DMS153 (cell line): ENCODE measurements at regions not wholly inside any gene's neighbourhood (a gene's known extent, or its start where the extent isn't known, plus 50 kb on each side); places are given as distances from the start of the nearest gene placed in this dataset.
A peak's percentile ranks its signal among the peaks of the same experiment; 100 is the strongest.

ENCODE experiments used
- DNase-seq: peaks from one replicate; lab custom pipeline; 2025; lab: John Stamatoyannopoulos, UW

DNA sequence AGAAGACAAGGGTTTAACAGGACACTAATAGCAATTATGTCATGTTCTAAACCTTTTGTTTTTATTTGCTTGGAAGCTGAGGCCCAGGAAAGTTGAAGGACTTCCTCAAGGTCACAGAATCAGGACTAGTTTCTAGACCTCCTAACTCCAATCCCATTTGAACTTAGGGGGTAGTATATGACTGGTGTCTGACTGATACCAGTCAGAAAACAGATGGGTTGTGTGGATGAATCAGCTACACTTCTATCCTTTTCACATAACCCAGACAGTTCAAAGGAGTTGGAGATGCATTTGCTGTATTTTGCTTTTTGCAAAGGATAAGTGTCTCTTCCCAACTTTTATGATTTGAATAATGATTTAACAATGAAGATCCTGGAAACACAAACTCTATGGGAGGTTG lies 322.5 kb downstream of the HLX start:
- DNase-seq: no peak

DNA sequence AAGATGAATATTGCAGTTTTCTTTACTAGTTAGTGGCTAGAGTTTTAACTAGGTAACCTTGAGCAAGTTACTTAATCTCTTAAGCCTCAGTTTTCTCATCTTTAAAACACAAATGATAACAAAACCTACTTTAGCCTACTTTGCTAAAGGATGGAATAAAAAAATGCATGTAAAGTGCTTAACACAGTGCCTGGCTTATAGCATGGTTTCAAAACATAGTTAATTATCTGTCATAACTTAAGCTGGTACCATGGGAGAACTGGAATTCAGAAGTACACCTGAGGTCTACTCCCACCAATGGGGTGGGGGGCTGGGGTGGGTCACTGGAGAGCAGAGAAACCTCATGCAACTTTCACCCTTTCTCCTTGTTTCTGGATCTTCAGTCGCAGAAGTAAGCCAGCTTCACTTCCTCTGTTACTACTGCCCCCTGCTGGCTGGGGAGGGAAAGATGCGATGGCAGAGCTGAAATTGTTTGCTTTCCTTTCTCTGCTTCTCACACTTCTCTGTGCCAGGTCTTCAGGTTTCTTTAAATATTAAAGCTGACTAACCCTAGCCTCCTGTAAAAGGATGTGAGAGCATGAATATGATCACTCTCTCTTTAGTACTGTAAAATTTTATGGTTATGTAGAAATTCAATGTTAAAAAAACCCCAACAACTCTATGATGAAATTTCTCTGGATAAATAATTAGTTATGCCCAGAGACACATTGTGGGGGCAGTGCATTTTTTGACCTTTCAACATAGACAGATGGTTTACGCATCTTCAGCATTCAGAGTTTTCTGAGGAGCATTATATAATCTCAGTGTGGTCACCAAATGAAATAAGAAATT lies 324.2 kb downstream of the HLX start:
- DNase-seq: peak; percentile 15

DNA sequence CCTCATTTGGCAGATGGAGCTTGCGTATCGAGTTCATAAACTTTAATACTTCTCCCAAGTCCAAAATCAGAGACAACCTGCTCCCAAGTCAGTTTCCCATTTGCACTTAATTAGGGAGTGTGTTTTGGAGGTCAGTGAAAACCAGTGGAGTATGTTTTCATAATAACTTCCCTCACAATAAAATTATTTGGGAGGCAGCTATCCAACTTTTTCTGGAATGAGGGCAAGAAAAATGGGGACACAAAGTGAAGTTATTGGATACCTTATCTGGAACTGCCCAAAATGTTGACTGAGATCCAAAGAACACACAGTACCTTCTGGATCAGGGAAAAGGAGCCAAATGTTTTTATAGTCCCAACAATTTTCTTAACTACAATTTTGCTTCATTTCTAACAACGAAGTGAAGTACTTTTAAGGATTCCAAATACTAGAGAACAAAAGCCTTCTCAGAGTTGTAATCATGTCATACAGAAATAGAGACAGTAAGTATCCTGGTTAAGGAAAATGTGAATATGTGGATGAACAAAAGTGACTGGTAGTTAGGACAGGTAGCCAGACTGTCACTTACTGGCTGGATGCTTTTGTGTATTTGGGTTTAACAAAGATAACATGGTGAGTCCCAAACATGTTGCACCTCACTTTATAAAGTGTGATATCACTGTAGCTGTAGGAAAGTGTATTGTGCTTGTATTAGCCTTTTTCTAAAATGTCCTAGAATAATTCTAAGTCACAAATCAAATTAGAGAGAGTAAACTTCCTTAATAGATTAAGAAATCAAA lies 325.0 kb downstream of the HLX start:
- DNase-seq: no peak

DNA sequence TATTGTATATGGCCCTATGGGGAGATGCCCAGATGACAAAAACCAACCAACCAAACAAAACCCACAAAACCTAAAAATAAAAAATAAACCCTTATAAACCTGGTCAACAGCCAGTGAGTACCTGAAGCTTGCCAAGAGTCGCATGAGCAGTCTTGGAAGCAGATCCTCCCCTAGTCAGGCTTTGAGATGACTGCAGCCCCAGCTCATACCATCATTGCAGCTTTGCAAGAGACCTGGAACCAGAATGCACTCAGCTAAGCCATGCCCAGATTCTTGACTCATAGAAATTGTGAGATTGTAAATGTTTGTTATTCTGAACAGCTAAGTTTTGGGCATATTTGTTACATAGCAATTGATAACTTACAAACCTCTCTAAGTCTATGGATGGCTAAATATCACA lies 326.8 kb downstream of the HLX start:
- no peak for DNase-seq

DNA sequence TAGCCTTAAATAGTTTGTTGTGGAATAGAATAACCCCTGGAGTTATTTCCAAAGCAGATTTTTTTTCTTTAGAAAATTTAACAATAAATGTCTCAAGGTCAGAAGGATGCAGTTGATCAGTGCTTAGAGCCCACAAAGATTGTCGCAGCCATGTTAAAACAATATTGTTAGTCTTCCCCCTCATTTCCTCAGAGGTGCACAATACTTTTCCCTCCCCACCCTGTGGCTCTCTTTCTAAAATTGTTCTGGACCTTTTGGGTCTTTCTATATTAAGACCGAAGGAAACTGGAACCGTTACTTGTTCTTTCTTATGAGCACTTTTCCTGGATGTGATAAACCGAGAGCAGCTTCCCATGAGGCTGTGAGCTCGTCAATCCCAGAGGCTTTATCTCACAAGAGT lies 333.7 kb downstream of the HLX start:
- DNase-seq: no peak

DNA sequence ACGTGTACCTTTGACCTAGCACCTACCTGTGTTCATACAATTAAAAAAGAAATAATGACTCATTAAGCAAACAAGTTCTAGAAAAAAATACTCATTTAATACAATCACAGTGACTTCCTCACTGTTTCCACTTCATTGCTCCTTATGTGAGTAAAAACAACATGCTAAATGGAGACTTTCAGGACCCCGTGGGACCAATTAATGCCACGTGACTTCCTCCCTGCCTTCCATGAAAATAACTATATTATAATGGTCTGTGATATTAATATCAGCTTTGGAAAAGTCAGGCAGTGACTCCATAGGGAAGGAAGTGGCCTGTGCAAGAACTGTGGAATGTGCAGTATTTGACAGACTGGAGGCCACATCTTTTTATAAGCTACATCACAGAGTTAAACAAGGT lies 337.8 kb downstream of the HLX start:
- DNase-seq: peak; percentile 33

DNA sequence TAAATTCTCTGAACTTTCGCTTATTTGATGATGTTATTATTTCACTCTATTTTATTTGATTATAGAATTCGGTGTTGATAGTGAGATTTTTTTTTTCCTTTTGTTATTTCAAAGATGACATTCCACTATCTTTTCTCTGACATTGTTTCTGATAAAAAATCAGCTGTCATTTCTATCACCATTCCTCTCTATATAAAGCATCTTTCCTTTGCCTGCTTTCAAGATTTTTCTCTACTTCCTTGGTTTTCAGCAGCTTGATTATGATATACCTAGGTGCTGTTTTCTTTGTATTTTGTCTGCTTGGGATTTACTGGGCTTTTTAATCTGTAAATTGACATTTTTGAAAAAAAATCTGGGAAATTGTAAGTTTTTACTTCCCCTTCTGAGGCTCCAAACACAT lies 344.0 kb downstream of the HLX start:
- DNase-seq: no peak

DNA sequence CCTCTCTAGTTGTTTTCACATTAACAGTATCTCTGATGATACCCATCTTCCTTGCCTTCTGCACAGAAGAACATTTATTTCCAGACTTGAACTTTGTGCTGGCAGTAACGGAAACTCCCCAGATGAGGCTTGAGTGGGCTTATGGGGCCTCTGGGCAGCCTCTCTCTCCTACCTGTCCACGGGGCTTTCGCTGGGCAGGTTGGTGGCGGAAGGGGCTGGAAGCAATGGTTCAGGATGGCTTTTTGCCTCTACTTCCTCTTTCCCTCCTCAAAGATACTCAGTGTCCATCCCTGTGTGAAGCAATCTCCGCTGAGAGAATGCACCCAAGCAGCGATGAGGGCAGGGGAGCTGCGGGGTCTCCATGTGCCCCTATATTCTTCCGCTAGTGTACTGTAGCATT lies 348.2 kb downstream of the HLX start:
- DNase-seq: no peak

DNA sequence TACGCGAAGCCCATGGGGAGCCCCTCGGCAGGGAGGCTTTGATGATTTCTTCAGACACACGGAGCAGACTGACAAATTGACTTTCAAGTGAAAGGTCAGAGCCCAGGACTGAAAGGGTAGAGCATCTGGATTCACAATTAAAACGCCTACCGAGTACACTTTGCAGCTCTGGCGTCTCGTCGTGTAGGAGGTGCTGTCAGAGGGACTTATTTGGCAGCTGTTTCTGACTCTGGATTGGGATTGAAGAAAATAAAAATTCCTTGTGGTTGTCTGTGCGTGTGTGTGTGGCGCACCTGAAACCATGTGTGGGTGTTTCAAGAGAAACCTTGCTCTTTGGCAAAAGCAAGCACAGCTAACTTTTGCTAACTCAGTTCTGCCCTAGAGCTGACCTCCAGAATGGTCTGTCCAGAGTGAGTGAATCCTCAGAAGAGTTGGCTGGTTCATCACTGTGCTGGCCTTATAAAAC lies 348.7 kb downstream of the HLX start:
- DNase-seq: no peak

DNA sequence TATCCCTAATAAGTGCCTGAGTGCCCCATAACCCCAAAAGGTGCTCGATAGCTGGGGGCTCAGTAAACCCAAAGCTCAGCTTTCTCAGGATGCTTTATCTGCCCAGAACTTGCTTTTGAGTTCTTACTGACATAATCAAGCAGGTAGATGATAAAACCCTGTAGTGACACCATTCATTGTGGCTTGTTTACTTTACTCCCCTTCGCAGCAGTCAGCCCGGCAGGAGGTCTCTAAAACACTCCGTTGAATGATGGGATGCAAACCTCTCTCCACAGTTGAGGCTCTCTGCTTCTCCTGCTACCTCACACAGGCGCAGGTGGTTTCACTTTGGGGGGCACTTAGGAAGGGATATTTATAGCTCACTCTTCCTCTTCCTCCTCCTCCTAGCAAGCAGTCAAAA lies 349.4 kb downstream of the HLX start:
- DNase-seq: peak; percentile 73

DNA sequence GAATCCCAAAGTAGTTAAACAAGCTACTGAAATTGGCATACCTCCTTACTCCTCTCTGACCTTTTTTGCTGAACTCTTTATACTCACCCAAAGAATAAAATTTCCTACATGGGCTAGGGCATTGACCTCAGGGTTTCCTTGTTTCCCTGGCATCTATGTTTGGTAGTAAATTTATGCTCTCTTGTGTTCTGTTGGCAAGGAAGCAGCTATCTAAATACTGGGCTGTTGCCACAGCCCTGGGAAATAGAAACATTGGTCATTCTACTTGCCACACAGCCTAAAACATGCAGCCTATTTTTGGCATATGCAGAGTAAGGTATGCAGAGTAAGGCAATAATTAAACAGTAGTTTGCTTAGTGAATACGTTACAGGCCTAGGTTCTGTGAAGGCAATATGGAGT lies 351.4 kb downstream of the HLX start:
- peak; percentile 93 for DNase-seq

DNA sequence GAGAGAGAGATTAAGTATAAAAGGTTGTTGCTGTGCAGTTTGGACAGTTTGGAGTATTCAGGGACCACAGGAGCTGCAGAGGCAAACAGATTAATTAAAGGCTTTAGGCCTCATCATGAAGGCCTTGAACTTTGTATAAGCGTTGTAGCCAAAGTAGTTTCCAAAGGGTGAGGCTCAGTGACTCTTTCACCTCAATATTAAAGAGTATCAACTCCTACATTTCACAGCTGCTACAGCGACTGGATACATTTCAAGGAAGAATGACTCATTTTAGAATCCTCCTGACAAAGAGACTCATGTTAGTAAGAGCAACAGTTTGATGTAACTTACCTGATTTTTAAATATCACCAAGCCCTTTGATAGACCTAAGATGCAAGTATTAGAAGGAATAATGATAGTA lies 355.5 kb downstream of the HLX start:
- DNase-seq: no peak

DNA sequence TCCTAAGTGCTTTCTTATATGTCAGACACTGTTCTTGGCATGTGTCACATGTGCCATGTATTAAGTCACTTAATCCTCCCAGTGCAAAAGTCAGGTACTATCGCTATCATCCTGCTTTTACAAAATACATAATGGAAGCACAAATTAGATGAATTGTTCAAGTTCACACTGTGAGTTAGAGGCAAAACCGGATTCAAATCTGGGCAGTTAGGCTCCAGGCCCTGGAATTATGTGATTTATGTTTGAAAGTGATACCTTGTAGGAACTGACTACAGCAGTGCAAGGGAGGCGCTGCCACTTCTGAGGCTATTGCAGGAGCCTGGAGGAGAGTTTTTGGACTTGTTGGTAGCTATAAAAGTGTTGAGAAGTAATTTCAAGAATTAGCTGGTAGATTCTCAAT lies 358.3 kb downstream of the HLX start:
- no peak for DNase-seq

DNA sequence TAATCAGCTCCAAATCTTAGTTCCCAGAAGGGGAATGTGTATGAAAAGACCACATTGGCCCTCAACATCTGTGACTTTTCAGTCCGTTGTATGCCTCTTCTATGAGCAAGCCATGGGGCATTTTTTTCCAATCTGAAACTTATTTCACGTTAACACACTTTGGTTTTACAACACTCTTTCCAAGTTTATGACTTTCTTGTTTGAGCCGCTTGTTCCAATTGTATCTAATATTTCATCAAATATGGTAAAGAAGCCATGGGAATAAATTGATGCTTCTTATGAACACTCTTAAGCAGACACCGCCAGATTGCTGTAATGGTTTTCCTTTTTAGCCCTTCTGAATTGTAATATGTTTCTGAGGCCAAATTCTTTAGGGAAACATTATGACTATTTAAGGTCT lies 359.9 kb downstream of the HLX start:
- no peak for DNase-seq

DNA sequence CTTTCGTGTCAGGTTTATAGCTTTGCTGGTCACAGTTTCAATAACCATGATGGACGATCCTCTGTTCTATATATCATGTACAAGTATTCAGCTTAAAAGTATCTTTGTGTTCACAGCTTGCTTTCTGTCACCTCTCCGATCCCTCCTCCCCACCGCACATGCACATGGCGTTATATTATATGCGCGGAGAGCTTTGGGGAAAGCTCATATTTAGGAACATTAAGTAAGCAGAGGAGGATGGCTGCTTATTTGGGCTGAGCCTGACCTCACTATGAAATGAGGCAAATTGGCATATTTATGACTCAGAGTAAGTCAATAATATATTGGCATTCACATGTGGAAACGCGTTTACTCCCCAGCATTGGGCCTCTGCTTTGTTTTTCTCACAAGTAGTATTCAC lies 360.5 kb downstream of the HLX start:
- no peak for DNase-seq

DNA sequence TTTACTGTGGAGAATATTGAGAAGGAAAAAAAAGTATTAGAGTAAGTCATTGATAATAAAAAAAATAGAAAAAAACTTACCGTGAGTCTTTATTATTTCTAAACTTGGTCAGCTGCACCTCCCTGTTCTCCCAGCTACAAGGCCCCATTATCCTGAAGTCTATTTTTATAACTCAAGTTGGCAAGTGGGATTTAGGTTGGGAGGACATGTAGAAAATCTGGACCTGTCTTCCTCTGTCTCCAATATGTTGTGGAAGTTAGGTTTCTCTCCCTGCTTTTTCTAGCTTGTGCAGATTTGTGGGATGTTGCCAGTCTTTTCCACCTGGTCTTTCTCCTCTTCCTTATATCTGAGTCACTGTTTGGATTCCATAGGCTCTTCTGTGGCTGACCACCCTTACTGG lies 361.4 kb downstream of the HLX start:
- DNase-seq: no peak

DNA sequence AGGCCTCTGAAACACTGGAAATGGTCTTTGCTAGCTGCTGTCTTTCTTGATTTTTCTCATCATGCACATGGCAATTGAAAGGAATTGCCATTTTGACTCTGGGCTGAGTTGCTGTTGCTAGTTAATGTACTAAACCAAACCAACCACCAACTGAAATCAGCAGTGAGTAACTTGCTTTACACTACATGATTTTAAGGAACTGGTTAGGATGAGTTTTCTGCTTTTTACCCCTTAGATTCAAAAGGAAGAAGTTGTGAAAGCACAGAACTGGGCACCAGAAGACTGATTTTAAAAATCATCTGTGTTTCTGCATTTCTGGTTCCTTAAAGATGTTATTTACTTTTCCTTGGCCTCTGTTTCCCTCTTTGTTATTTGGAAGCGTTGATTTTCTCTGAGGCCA lies 361.9 kb downstream of the HLX start:
- no peak for DNase-seq

DNA sequence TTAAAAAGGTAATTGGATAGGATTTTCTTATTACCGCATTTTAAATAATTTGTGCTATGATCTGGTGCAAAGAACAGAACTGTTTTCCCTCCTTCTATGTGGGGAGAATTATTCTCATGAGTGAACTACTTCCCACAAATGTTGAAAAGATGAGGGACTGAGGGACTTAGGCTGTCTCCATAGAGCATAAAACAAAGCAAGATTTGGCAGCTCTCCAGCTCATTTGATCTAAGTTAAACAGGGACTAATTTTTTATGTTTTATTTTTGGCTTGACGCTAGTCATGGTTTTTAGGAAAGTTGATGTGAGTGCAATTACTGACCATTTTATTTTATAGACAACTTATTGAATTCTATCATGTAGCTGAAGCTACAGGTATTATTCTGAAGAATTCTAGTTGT lies 362.3 kb downstream of the HLX start:
- no peak for DNase-seq

DNA sequence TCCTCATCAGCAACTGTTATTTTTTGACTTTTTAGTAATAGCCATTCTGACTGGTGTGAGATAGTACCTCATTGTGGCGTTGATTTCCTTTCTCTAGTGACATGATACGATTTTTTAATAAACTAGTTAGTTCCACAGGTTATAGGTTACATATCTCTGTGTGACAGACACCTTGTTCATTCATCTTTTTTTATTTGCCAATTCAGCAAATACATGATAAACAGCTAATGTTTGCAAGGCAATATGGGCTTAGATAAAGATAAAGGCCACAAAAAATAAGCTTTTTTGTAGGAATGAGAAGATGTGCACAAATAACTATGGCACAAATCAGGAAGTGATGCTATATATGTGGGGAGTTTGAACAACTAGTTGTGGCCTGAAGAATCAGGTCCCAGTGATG lies 366.8 kb downstream of the HLX start:
- DNase-seq: no peak

DNA sequence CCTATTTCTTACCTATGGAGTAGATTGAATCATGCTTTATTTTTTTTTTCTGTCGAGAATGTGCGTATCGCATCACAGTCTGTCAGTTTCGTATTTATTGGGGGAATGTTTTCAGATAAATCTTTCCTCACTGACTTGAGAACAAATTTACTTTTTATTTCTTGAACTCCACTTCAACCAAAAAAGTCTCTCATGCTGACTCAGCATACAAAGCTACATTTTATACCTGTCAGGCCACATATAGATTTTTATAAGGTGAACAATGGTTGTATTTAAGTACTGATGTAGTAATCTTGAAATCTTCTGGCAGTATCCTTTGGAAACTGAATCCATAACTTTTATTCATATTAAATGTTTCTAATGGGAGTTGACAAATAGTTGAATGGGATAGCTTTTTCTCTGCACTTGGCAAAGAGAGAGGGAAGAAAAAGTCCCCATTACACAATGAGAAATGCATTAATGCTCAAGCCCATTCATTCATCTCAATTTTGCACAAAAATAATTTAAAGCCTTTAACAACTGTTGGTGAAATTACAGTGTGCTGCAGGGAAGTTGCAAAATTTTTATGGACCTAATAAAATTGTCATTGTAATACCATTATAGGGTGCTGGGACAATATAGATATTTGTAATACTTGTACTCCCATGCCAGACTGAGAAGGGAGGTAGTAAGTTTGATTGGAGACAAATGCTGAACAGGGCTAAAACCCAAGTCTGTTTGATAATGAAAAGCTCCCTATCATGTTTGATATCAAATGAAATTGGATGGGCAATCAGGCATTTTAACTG lies 367.6 kb downstream of the HLX start:
- no peak for DNase-seq

DNA sequence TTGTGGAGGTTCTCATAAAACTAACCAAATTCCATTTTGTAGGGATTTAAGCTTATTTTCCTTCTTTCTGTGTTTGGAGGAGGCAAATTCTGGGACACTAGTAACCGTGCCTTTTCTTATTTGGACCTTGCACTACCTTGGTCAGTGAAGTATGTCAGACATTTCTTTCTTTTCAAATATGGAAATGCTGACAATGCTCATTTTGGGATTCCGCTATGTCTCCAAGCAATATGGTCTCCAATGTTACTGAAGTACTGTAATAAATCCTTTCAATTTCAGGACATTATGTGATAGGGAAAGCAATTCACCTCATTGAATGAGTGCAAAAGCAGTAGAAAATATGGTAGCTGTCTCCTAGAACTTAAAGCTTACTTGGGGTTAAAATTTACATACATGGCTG lies 372.3 kb downstream of the HLX start:
- DNase-seq: no peak

DNA sequence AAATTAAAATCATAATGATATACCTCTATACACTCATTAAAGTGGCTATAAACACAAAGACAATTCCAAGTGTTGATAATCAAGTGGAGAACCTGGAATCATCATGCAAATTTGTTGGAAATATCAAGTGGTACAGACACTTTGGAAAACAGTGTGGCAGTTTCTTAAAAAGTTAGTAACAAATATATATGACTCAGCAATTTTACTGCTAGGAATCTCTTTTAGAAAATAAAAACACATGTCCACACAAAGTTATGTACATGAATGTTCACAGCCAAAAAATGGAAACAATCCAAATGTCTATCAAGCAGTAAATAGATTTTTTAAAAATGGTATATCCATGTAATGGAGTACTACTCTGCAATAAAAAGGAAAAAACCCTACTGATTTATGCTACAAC lies 375.6 kb downstream of the HLX start:
- DNase-seq: no peak

DNA sequence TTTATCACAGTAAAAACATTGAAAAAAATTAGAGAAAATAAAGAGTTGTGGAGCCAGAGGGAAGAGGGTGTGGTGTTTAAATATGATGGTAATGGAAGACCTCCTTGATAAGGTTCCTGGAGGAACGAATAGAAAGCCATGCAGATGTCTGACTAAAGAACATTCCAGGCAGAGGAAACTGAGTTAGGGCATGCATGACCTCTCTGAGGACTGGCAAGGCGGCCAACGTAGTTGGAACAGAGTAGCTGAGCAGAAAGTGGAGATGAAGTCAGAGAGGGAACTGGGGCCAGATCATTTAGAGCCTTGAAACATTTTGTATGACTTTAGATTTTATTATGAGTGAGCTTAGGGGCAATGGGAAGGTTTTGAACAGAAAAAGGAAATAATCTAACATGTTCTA lies 377.5 kb downstream of the HLX start:
- DNase-seq: no peak
